ENCODE measurements at regions not wholly inside any gene's neighbourhood (a gene's known extent, or its start where the extent isn't known, plus 50 kb on each side); places are given as distances from the start of the nearest gene placed in this dataset.
A peak's percentile ranks its signal among the peaks of the same experiment; 100 is the strongest.

GRCh38 chr17:69605571-69605970 lies 191.1 kb downstream of the MAP2K6 start:
- Mint-ChIP-seq H3K9me3 (no peaks in the 10 kb centered on the region), H3K36me3 (no peaks in the 10 kb centered on the region)

GRCh38 chr17:69606142-69606800 lies 191.8 kb downstream of the MAP2K6 start:
- H3K27me3 Mint-ChIP-seq = peaks cover 7 to 11% of the 10 kb centered on the region in 2 donors
- DNase-seq (no peak), ATAC-seq (replicated peaks) (no peak)
- H3K36me3 Mint-ChIP-seq = no peaks in the 10 kb centered on the region
- H3K27ac Mint-ChIP-seq = no peak overlapping the region
- peaks cover 0 to 1% of the 10 kb centered on the region in 2 donors for H3K9me3 Mint-ChIP-seq
- H3K4me3 Mint-ChIP-seq = no peak overlapping the region
- H3K4me1 Mint-ChIP-seq = peaks cover 8 to 39% of the 10 kb centered on the region in 2 donors

More at GRCh38 chr17:69605571-69605970, 191.1 kb downstream of the MAP2K6 start:
- DNase-seq (no peak), ATAC-seq (replicated peaks) (no peak)
- H3K27ac Mint-ChIP-seq = no peak overlapping the region
- H3K4me3 Mint-ChIP-seq = no peak overlapping the region
- peaks cover 7 to 11% of the 10 kb centered on the region in 2 donors for H3K27me3 Mint-ChIP-seq
- peaks cover 8 to 39% of the 10 kb centered on the region in 2 donors for H3K4me1 Mint-ChIP-seq

- peak overlapping the region; percentile 65 for H3K27ac Mint-ChIP-seq
- DNase-seq (peak; percentile 14), ATAC-seq (replicated peaks) (peak; percentile 86 to 90)
- peaks cover 7 to 11% of the 10 kb centered on the region in 2 donors for H3K27me3 Mint-ChIP-seq
- H3K4me3 Mint-ChIP-seq = no peak overlapping the region
- H3K36me3 Mint-ChIP-seq = peaks cover 0 to 2% of the 10 kb centered on the region in 2 donors
- peaks cover 0 to 1% of the 10 kb centered on the region in 2 donors for H3K9me3 Mint-ChIP-seq
- peaks cover 8 to 37% of the 10 kb centered on the region in 2 donors for H3K4me1 Mint-ChIP-seq
Observed at GRCh38 chr17:69607162-69607834, 192.8 kb downstream of the MAP2K6 start.

- ATAC-seq (replicated peaks) (no peak), DNase-seq (no peak)
- Mint-ChIP-seq H3K4me3 (no peak overlapping the region), H3K27me3 (peaks cover 7 to 11% of the 10 kb centered on the region in 2 donors), H3K27ac (no peak overlapping the region), H3K4me1 (peaks cover 8 to 28% of the 10 kb centered on the region in 2 donors), H3K36me3 (peaks cover 0 to 2% of the 10 kb centered on the region in 2 donors), H3K9me3 (peaks cover 0 to 1% of the 10 kb centered on the region in 2 donors)
Observed at GRCh38 chr17:69608141-69608540, 193.6 kb downstream of the MAP2K6 start.

- peaks cover 0 to 2% of the 10 kb centered on the region in 2 donors for H3K36me3 Mint-ChIP-seq
- H3K4me3 Mint-ChIP-seq = no peak overlapping the region
- no peak overlapping the region for H3K27ac Mint-ChIP-seq
- DNase-seq (no peak), ATAC-seq (replicated peaks) (peak in 1 of 2 donors; percentile 20)
- H3K27me3 Mint-ChIP-seq = peaks cover 7 to 11% of the 10 kb centered on the region in 2 donors
- H3K4me1 Mint-ChIP-seq = peaks cover 8 to 27% of the 10 kb centered on the region in 2 donors
- peaks cover 0 to 1% of the 10 kb centered on the region in 2 donors for H3K9me3 Mint-ChIP-seq
Observed at GRCh38 chr17:69608808-69609472, 194.4 kb downstream of the MAP2K6 start.

- Mint-ChIP-seq H3K4me3 (no peak overlapping the region), H3K27me3 (peaks cover 7 to 11% of the 10 kb centered on the region in 2 donors), H3K36me3 (peaks cover 0 to 2% of the 10 kb centered on the region in 2 donors), H3K4me1 (peaks cover 8 to 27% of the 10 kb centered on the region in 2 donors), H3K9me3 (peaks cover 0 to 2% of the 10 kb centered on the region in 2 donors), H3K27ac (no peak overlapping the region)
- ATAC-seq (replicated peaks) (peak in 1 of 2 donors; percentile 34), DNase-seq (no peak)
Observed at GRCh38 chr17:69609473-69610305, 195.2 kb downstream of the MAP2K6 start.

- no peak for DNase-seq
- peaks cover 0 to 1% of the 10 kb centered on the region in 2 donors for H3K9me3 Mint-ChIP-seq
- ATAC-seq (replicated peaks) = no peak
- H3K27me3 Mint-ChIP-seq = peaks cover 0 to 4% of the 10 kb centered on the region in 2 donors
- H3K27ac Mint-ChIP-seq = no peak overlapping the region
- H3K4me1 Mint-ChIP-seq = no peaks in the 10 kb centered on the region
- peaks cover 0 to 2% of the 10 kb centered on the region in 2 donors for H3K36me3 Mint-ChIP-seq
- H3K4me3 Mint-ChIP-seq = no peak overlapping the region
Observed at GRCh38 chr17:69620363-69620762, 205.9 kb downstream of the MAP2K6 start.

- Mint-ChIP-seq H3K4me1 (no peaks in the 10 kb centered on the region), H3K36me3 (no peaks in the 10 kb centered on the region), H3K27me3 (peaks cover 0 to 4% of the 10 kb centered on the region in 2 donors), H3K27ac (no peak overlapping the region), H3K4me3 (no peak overlapping the region), H3K9me3 (no peaks in the 10 kb centered on the region)
- DNase-seq = no peak
- no peak for ATAC-seq (replicated peaks)
Observed at GRCh38 chr17:69625474-69625873, 211.0 kb downstream of the MAP2K6 start.

GRCh38 chr17:69630056-69630635 lies 215.6 kb downstream of the MAP2K6 start:
- peaks cover 0 to 4% of the 10 kb centered on the region in 2 donors for H3K9me3 Mint-ChIP-seq
- no peak overlapping the region for H3K27ac Mint-ChIP-seq

GRCh38 chr17:69634844-69635243 lies 220.3 kb downstream of the MAP2K6 start:
- Mint-ChIP-seq H3K4me1 (peaks cover 0 to 7% of the 10 kb centered on the region in 2 donors), H3K4me3 (no peak overlapping the region), H3K27me3 (no peaks in the 10 kb centered on the region), H3K9me3 (peaks cover 0 to 4% of the 10 kb centered on the region in 2 donors), H3K27ac (no peak overlapping the region), H3K36me3 (peaks cover 0 to 4% of the 10 kb centered on the region in 2 donors)
- ATAC-seq (replicated peaks) (no peak), DNase-seq (no peak)

More at GRCh38 chr17:69630056-69630635, 215.6 kb downstream of the MAP2K6 start:
- ATAC-seq (replicated peaks) (no peak), DNase-seq (no peak)
- Mint-ChIP-seq H3K36me3 (peaks cover 0 to 4% of the 10 kb centered on the region in 2 donors), H3K27me3 (peaks cover 0 to under 1% of the 10 kb centered on the region in 2 donors), H3K4me1 (no peaks in the 10 kb centered on the region), H3K4me3 (no peak overlapping the region)

GRCh38 chr17:69637446-69638156 lies 223.1 kb downstream of the MAP2K6 start:
- H3K4me3 Mint-ChIP-seq = no peak overlapping the region

GRCh38 chr17:69639096-69639495 lies 224.6 kb downstream of the MAP2K6 start:
- Mint-ChIP-seq H3K4me3 (no peak overlapping the region), H3K27ac (no peak overlapping the region), H3K36me3 (no peaks in the 10 kb centered on the region), H3K9me3 (no peaks in the 10 kb centered on the region), H3K27me3 (no peaks in the 10 kb centered on the region), H3K4me1 (peaks cover 0 to 8% of the 10 kb centered on the region in 2 donors)
- ATAC-seq (replicated peaks) (no peak), DNase-seq (no peak)

More at GRCh38 chr17:69637446-69638156, 223.1 kb downstream of the MAP2K6 start:
- no peaks in the 10 kb centered on the region for H3K27me3 Mint-ChIP-seq
- H3K36me3 Mint-ChIP-seq = no peaks in the 10 kb centered on the region
- DNase-seq = no peak
- peaks cover 0 to 8% of the 10 kb centered on the region in 2 donors for H3K4me1 Mint-ChIP-seq
- no peak overlapping the region for H3K27ac Mint-ChIP-seq
- H3K9me3 Mint-ChIP-seq = no peaks in the 10 kb centered on the region
- ATAC-seq (replicated peaks) = no peak

- Mint-ChIP-seq H3K27ac (no peak overlapping the region), H3K27me3 (no peaks in the 10 kb centered on the region), H3K36me3 (no peaks in the 10 kb centered on the region), H3K4me3 (no peak overlapping the region), H3K4me1 (peaks cover 0 to 8% of the 10 kb centered on the region in 2 donors), H3K9me3 (no peaks in the 10 kb centered on the region)
- no peak for DNase-seq
- ATAC-seq (replicated peaks) = no peak
Observed at GRCh38 chr17:69640073-69640472, 225.6 kb downstream of the MAP2K6 start.

All from stimulated activated naive B cell treated with anti-CD40 and anti-IgM and Interleukin-4, amounts not matched to agents 10 μg/mL and 1 μg/mL and 100 μg/mL, for 72 hours (primary cell).